Adrenal gland (tissue), 5 donors: ENCODE measurements at regions not wholly inside any gene's neighbourhood (a gene's known extent, or its start where the extent isn't known, plus 50 kb on each side); places are given as distances from the start of the nearest gene placed in this dataset.

ENCODE experiments used
- CTCF ChIP-seq, 6 experiments: fragments of 450-650 bp in 4 of 6; fragments of 200-600 bp in 2 of 6; sonication (generic) in 1 of 6; IDR thresholded peaks; 1 replicate in 5 of 6; 2 replicates in 1 of 6; pipeline versions ENCODE4 v1.5.1 to v1.8.0; 2016 to 2021; ENCODE audit warnings: antibody characterized with exemption in 6 of 6, mild to moderate bottlenecking in 2 of 6, moderate library complexity in 1 of 6
- POLR2A ChIP-seq, 2 donors: fragments of 450-650 bp; IDR thresholded peaks; one replicate each; pipeline ENCODE4 v1.6.1; 2017; ENCODE audit warnings: antibody characterized with exemption in 2 of 2, mild to moderate bottlenecking in 2 of 2, moderate library complexity in 1 of 2
- donor health status: DM: no; HTN: no; CAD: no.

DNA sequence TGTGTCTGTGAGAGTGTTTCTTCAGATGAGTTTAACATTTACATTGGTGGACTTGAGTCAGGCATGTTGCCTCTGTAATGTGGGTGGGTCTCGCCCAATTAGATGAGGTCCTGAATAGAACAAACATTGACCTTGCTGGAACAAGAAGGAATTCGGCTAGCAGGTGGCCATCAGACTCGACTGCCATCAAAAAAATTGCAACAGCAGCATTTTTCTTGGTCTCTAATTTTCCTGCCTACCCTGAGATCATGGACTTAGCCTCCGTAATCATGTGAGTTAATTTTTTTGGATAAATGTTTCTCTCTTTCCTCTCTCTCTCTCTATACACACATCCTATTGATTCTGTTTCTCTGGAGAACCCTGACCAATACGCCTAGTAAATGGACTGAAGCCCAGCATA lies 83.8 kb upstream of the ST6GAL2 start:
- TF ChIP-seq POLR2A (IDR thresholded peaks at IDR 0.05) (no peak), CTCF (IDR thresholded peaks at IDR 0.05) (no peak)
